IMR-90 (cell line): ENCODE measurements at regions not wholly inside any gene's neighbourhood (a gene's known extent, or its start where the extent isn't known, plus 50 kb on each side); places are given as distances from the start of the nearest gene placed in this dataset.

ENCODE experiments used
- ATAC-seq: fragments of 200-7000 bp; cut with Tn5 transposase; 2 replicates; pipeline ENCODE4 v1.9.1; 2020; ENCODE audit warnings: low read depth, mild to moderate bottlenecking, moderate library complexity
- BruUV-seq: library from RNA; stranded (reverse); fragments of 400-500 nt; replicated peaks from 2 replicates; lab custom pipeline; 2021; lab: Mats Ljungman, UMichigan
- CTCF ChIA-PET: fragments of 300-600 bp; formaldehyde crosslinking; extraction: SDS; loops from one replicate; lab custom pipeline; 2021; ENCODE audit warnings: antibody characterized with exemption; lab: Yijun Ruan, JAX
- POLR2A ChIA-PET: fragments of 300-600 bp; sonication (Branson Sonifier 250); formaldehyde crosslinking; loops from one replicate; lab custom pipeline; 2022; ENCODE audit warnings: antibody characterized with exemption; ENCODE audit not compliant: unreplicated experiment; lab: Charles Lee
- DNase-seq: peaks from one replicate; pipeline ENCODE4 v3.0.0; 2013
- H2AFZ ChIP-seq: replicated peaks from 2 replicates; pipeline ENCODE3; 2013; ENCODE audit warnings: low read length, mild to moderate bottlenecking; ENCODE audit not compliant: poor library complexity
- H2AK5ac ChIP-seq: 2 replicates; pipeline ENCODE4 v1.6.1; 2013; ENCODE audit warnings: low read depth, low read length, inconsistent platforms
- H2AK9ac ChIP-seq: replicated peaks from 2 replicates; pipeline ENCODE3; 2013; ENCODE audit warnings: mild to moderate bottlenecking, low read depth, low read length, moderate library complexity; ENCODE audit not compliant: poor library complexity
- H2BK120ac ChIP-seq: 2 replicates; pipeline ENCODE4 v1.6.1; 2013; ENCODE audit warnings: low read depth, low read length, inconsistent platforms
- H2BK15ac ChIP-seq: 3 replicates; pipeline ENCODE4 v1.6.1; 2013; ENCODE audit warnings: low read depth, low read length, inconsistent platforms
- H2BK20ac ChIP-seq: 2 replicates; pipeline ENCODE4 v1.6.1; 2013; ENCODE audit warnings: low read depth, mild to moderate bottlenecking, inconsistent platforms, low read length, moderate library complexity
- H2BK5ac ChIP-seq: 2 replicates; pipeline ENCODE4 v1.6.1; 2013; ENCODE audit warnings: mild to moderate bottlenecking, low read depth, low read length, inconsistent platforms; ENCODE audit not compliant: poor library complexity, severe bottlenecking
- H3K14ac ChIP-seq: replicated peaks from 2 replicates; pipeline ENCODE4 v1.6.1; 2013; ENCODE audit warnings: low read depth, low read length, inconsistent platforms
- H3K18ac ChIP-seq: 2 replicates; pipeline ENCODE4 v1.6.1; 2013; ENCODE audit warnings: low read depth, low read length, control low read depth
- H3K23ac ChIP-seq: 2 replicates; pipeline ENCODE4 v1.6.1; 2013; ENCODE audit warnings: low read depth, low read length, inconsistent platforms
- H3K27ac ChIP-seq: 2 replicates; pipeline ENCODE4 v1.5.1; 2013; ENCODE audit warnings: mild to moderate bottlenecking, control low read depth, low read length; ENCODE audit not compliant: insufficient read depth
- H3K27me3 ChIP-seq: 2 replicates; pipeline ENCODE4 v1.6.1; 2013; ENCODE audit warnings: low read length; ENCODE audit not compliant: control insufficient read depth, insufficient read depth
- H3K36me3 ChIP-seq: 2 replicates; pipeline ENCODE4 v1.6.1; 2013; ENCODE audit warnings: low read length, mixed read lengths; ENCODE audit not compliant: control insufficient read depth, insufficient read depth
- H3K4ac ChIP-seq: 2 replicates; pipeline ENCODE4 v1.6.1; 2013; ENCODE audit warnings: low read depth, low read length, inconsistent platforms
- H3K4me1 ChIP-seq: 2 replicates; pipeline ENCODE4 v1.6.1; 2013; ENCODE audit warnings: low read length, mixed read lengths; ENCODE audit not compliant: control insufficient read depth, insufficient read depth
- H3K4me2 ChIP-seq: 2 replicates; pipeline ENCODE4 v1.6.1; 2013; ENCODE audit warnings: low read depth, mild to moderate bottlenecking, control low read depth, low read length, moderate library complexity
- H3K4me3 ChIP-seq: 2 replicates; pipeline ENCODE4 v1.5.1; 2013; ENCODE audit warnings: low read depth, mild to moderate bottlenecking, control low read depth, low read length, moderate library complexity; ENCODE audit not compliant: insufficient read depth
- H3K56ac ChIP-seq: 2 replicates; pipeline ENCODE4 v1.6.1; 2013; ENCODE audit warnings: low read length, inconsistent platforms; ENCODE audit not compliant: insufficient read depth; ENCODE audit errors: extremely low read depth
- H3K79me1 ChIP-seq, 2 experiments: 2 replicates each; pipeline ENCODE4 v1.6.1; 2013; ENCODE audit warnings: low read length in 2 of 2, inconsistent platforms in 1 of 2, low read depth in 1 of 2
- H3K9ac ChIP-seq: 2 replicates; pipeline ENCODE4 v1.6.1; 2013; ENCODE audit warnings: low read depth, low read length, control low read depth
- H3K9me1 ChIP-seq: 2 replicates; pipeline ENCODE4 v1.6.1; 2013; ENCODE audit warnings: low read length, inconsistent platforms; ENCODE audit not compliant: insufficient read depth
- H3K9me3 ChIP-seq: 2 replicates; pipeline ENCODE4 v1.6.1; 2013; ENCODE audit warnings: low read length; ENCODE audit not compliant: control insufficient read depth, insufficient read depth
- H4K20me1 ChIP-seq: 2 replicates; pipeline ENCODE4 v1.6.1; 2013; ENCODE audit warnings: low read length, inconsistent platforms; ENCODE audit not compliant: insufficient read depth
- H4K5ac ChIP-seq: 2 replicates; pipeline ENCODE4 v1.6.1; 2013; ENCODE audit warnings: mild to moderate bottlenecking, low read depth, low read length, control low read depth
- H4K8ac ChIP-seq, 2 experiments: 2 replicates each; pipeline ENCODE4 v1.6.1; 2013; ENCODE audit warnings: low read depth in 2 of 2, low read length in 2 of 2, control low read depth in 1 of 2, inconsistent platforms in 1 of 2
- H4K91ac ChIP-seq: 2 replicates; pipeline ENCODE4 v1.6.1; 2013; ENCODE audit warnings: low read depth, low read length, inconsistent platforms; ENCODE audit not compliant: insufficient read depth
- BHLHE40 ChIP-seq: fragments of 150-350 bp; IDR thresholded peaks from 2 replicates; pipeline ENCODE4 v1.6.1; 2016; ENCODE audit warnings: mild to moderate bottlenecking, low read depth, low read length
- CEBPB ChIP-seq: IDR thresholded peaks from 2 replicates; pipeline ENCODE4 v1.6.1; 2012; ENCODE audit warnings: low read depth, low read length, improper control_type of control experiment
- CHD1 ChIP-seq: IDR thresholded peaks from 2 replicates; pipeline ENCODE4 v1.6.1; 2012; ENCODE audit warnings: low read depth, low read length, improper control_type of control experiment
- FOS ChIP-seq: fragments of 150-350 bp; IDR thresholded peaks from 2 replicates; pipeline ENCODE4 v1.6.1; 2016; ENCODE audit warnings: low read depth, low read length
- MAFK ChIP-seq: IDR thresholded peaks from 2 replicates; pipeline ENCODE4 v1.6.1; 2012; ENCODE audit warnings: low read depth, low read length, improper control_type of control experiment
- MAZ ChIP-seq: IDR thresholded peaks from 2 replicates; pipeline ENCODE4 v1.6.1; 2012; ENCODE audit warnings: low read depth, mild to moderate bottlenecking, low read length, improper control_type of control experiment, moderate library complexity, borderline replicate concordance
- MXI1 ChIP-seq: IDR thresholded peaks from 2 replicates; pipeline ENCODE4 v1.6.1; 2012; ENCODE audit warnings: low read depth, mild to moderate bottlenecking, low read length, moderate library complexity, borderline replicate concordance
- NFE2L2 ChIP-seq: fragments of 150-350 bp; IDR thresholded peaks from 2 replicates; pipeline ENCODE4 v1.6.1; 2016; ENCODE audit warnings: low read depth, mild to moderate bottlenecking, low read length
- POLR2A ChIP-seq: IDR thresholded peaks from 2 replicates; pipeline ENCODE4 v1.6.1; 2012; ENCODE audit warnings: mild to moderate bottlenecking, low read depth, low read length
- RAD21 ChIP-seq: IDR thresholded peaks from 2 replicates; pipeline ENCODE4 v1.6.1; 2012; ENCODE audit warnings: low read length, improper control_type of control experiment
- RCOR1 ChIP-seq: IDR thresholded peaks from 2 replicates; pipeline ENCODE4 v1.6.1; 2012; ENCODE audit warnings: mild to moderate bottlenecking, low read length, improper control_type of control experiment; ENCODE audit not compliant: insufficient replicate concordance
- RFX5 ChIP-seq: IDR thresholded peaks from 2 replicates; pipeline ENCODE4 v1.8.0; 2012; ENCODE audit warnings: low read depth, mild to moderate bottlenecking, low read length, moderate library complexity
- SMC3 ChIP-seq: fragments of 150-350 bp; IDR thresholded peaks from 2 replicates; pipeline ENCODE4 v1.6.1; 2016; ENCODE audit warnings: low read depth, mild to moderate bottlenecking, antibody characterized with exemption, low read length, moderate library complexity
- WGBS, 2 experiments: methylation state at CpG; one replicate each; pipeline versions ENCODE4 v1.1.5 to v1.1.7; 2013; ENCODE audit warnings: missing lambda C conversion rate in 2 of 2; ENCODE audit not compliant: insufficient read length in 1 of 2; ENCODE audit errors: extremely low coverage in 2 of 2; 5-methylcytosine and 5-hydroxymethylcytosine counted together
- dilution Hi-C: fragments of 300-500 bp; cut with HindIII; formaldehyde crosslinking; loops from one replicate; pipeline ENCODE4 v1.14.3; 2018; ENCODE audit warnings: low sequenced_read_pairs; ENCODE audit not compliant: unreplicated experiment
- in situ Hi-C: fragments of 300-500 bp; cut with MboI; formaldehyde crosslinking; loops from 3 replicates; pipeline ENCODE4 v1.14.3; 2019; ENCODE audit warnings: low sequenced_read_pairs, inconsistent platforms, mixed read lengths
- intact Hi-C: fragments of 100-400 bp; cut with micrococcal nuclease; formaldehyde crosslinking; loops from 2 replicates; pipeline ENCODE4 v1.10.0; 2022
- TF ChIP-seq, protein P1 (sequence below): fragments of 150-350 bp; IDR thresholded peaks from 2 replicates; pipeline ENCODE4 v1.6.1; 2017; ENCODE audit warnings: mild to moderate bottlenecking, antibody characterized with exemption, low read length, low read depth
- TF ChIP-seq, protein P2 (sequence below): fragments of 150-350 bp; IDR thresholded peaks from 2 replicates; pipeline ENCODE4 v1.6.1; 2016; ENCODE audit warnings: low read depth, mild to moderate bottlenecking, low read length, moderate library complexity, borderline replicate concordance
- TF ChIP-seq, protein P3 (sequence below): conservative IDR thresholded peaks from 2 replicates; pipeline ENCODE4 v1.5.1; 2012; ENCODE audit warnings: mild to moderate bottlenecking, low read depth, low read length, improper control_type of control experiment

DNA sequence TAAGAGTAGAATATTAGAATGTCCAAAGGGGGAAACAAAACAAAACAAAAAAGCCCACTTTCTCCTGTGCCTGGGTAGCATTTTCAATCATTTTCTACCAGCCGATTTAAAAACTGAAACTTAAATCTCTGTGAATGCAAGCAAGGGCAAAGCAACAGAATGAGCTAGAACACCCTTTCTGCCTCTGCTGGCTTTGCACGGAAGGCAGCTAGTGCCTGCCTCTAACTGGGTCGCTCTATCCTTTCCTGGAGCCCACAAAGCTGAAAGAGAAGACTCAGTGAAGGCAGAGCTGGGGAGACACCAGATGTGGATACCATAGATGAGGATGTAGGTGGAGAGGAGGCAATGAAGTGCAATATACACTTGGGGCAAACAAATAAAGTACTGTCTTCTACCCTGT is 248.9 kb upstream of the TTC29 start:
- H3K36me3 ChIP-seq: no peaks in the 10 kb centered on the region
- H2AK5ac ChIP-seq: peak overlapping the region; percentile 47; the same call in 1 of the 2 replicates
- POLR2A ChIA-PET: no interaction called here
- 0 out of 2 replicates have a peak overlapping the region, but pooled peaks have one; percentile 9 for H2BK20ac ChIP-seq
- peak overlapping the region; percentile 74; the same call in 1 of the 2 replicates for H3K23ac ChIP-seq
- in situ Hi-C loops: no loop called here
- H3K4me1 ChIP-seq: peaks cover 11% of the 10 kb centered on the region
- H4K91ac ChIP-seq: peak overlapping the region; percentile 70
- no peaks in the 10 kb centered on the region for H3K27me3 ChIP-seq
- H2BK15ac ChIP-seq: peak overlapping the region; percentile 70; the same call in 2 of the 3 replicates
- no peak overlapping the region; the same call in 1 of the 2 replicates for H3K9ac ChIP-seq
- H3K9me1 ChIP-seq: peaks cover 3% of the 10 kb centered on the region
- H3K18ac ChIP-seq: peak overlapping the region; percentile 90
- no peak overlapping the region for H3K56ac ChIP-seq
- peak overlapping the region; percentile 36 for H2BK120ac ChIP-seq
- peak overlapping the region; percentile 12 to 55; a peak in 2 of 4 replicates for H4K8ac ChIP-seq
- no TSS peak for BruUV-seq
- H3K4me2 ChIP-seq: no peak overlapping the region; the same call in 1 of the 2 replicates
- no peak for DNase-seq
- CTCF ChIA-PET: interaction anchor here (0.5 kb wide), 1 partner anchor 13 kb away, joined by 3 read pairs; no protein-coding TSS in a partner anchor
- no peaks in the 10 kb centered on the region for H3K9me3 ChIP-seq
- no peak overlapping the region for H2BK5ac ChIP-seq
- intact Hi-C loops: no loop called here
- WGBS, 2 experiments: 80% methylated on average over 1 of the region's 3 CpGs; no CpG with 5 or more reads in 1 of the 2 experiments
- dilution Hi-C loops: no loop called here
- H3K4me3 ChIP-seq: no peak overlapping the region
- H4K5ac ChIP-seq: peak overlapping the region; percentile 18; the same call in 1 of the 2 replicates
- H3K79me1 ChIP-seq: no peaks in the 10 kb centered on the region
- no peaks in the 10 kb centered on the region for H4K20me1 ChIP-seq
- H3K4ac ChIP-seq: peak overlapping the region; percentile 30
- ATAC-seq: no peak
- peak overlapping the region; percentile 55 for H2AFZ ChIP-seq
- H2AK9ac ChIP-seq: no peak overlapping the region
- 0 out of 2 replicates have a peak overlapping the region, but pooled peaks have one; percentile 5 for H3K14ac ChIP-seq
- H3K27ac ChIP-seq: 0 out of 2 replicates have a peak overlapping the region, but pooled peaks have one; percentile 26
- TF ChIP-seq, protein P1, sequence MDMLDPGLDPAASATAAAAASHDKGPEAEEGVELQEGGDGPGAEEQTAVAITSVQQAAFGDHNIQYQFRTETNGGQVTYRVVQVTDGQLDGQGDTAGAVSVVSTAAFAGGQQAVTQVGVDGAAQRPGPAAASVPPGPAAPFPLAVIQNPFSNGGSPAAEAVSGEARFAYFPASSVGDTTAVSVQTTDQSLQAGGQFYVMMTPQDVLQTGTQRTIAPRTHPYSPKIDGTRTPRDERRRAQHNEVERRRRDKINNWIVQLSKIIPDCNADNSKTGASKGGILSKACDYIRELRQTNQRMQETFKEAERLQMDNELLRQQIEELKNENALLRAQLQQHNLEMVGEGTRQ: no peak
- TF ChIP-seq, protein P2, sequence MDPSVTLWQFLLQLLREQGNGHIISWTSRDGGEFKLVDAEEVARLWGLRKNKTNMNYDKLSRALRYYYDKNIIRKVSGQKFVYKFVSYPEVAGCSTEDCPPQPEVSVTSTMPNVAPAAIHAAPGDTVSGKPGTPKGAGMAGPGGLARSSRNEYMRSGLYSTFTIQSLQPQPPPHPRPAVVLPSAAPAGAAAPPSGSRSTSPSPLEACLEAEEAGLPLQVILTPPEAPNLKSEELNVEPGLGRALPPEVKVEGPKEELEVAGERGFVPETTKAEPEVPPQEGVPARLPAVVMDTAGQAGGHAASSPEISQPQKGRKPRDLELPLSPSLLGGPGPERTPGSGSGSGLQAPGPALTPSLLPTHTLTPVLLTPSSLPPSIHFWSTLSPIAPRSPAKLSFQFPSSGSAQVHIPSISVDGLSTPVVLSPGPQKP: no peak
- TF ChIP-seq BHLHE40 (no peak), MAFK (no peak), CEBPB (no peak), POLR2A (no peak), RCOR1 (no peak), MXI1 (no peak), RAD21 (no peak), MAZ (no peak), RFX5 (no peak), CHD1 (no peak), SMC3 (no peak), NFE2L2 (no peak), FOS (no peak)
- TF ChIP-seq, protein P3, sequence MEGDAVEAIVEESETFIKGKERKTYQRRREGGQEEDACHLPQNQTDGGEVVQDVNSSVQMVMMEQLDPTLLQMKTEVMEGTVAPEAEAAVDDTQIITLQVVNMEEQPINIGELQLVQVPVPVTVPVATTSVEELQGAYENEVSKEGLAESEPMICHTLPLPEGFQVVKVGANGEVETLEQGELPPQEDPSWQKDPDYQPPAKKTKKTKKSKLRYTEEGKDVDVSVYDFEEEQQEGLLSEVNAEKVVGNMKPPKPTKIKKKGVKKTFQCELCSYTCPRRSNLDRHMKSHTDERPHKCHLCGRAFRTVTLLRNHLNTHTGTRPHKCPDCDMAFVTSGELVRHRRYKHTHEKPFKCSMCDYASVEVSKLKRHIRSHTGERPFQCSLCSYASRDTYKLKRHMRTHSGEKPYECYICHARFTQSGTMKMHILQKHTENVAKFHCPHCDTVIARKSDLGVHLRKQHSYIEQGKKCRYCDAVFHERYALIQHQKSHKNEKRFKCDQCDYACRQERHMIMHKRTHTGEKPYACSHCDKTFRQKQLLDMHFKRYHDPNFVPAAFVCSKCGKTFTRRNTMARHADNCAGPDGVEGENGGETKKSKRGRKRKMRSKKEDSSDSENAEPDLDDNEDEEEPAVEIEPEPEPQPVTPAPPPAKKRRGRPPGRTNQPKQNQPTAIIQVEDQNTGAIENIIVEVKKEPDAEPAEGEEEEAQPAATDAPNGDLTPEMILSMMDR: no peak
